ENCODE measurements at regions not wholly inside any gene's neighbourhood (a gene's known extent, or its start where the extent isn't known, plus 50 kb on each side); places are given as distances from the start of the nearest gene placed in this dataset.

DNA sequence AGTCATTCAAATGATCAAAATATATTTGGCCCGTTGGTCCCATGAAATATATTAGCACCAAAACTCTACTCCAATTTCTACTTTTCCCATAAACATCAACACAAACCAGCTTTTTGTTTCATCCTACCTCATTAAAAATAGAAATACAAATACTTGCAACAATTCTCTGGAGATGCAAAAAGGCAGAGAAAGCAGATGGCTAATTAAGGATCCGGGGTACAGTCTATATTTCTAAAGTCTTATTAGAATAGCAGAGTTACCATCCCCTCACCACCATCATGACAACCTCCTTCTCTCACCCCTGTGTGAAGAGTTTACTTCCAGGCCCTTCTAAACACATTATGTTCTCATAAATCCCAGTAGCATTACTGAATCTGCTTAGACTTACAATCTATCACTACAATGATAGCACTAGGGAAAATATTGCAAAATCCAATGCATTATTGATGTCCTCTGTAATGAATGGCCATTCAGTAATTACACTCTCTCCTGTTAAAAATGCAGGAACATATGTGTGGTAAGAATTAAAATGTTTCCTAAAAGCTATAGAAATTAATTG lies 133.8 kb downstream of the HHIPL2 start:
- TF ChIP-seq POLR2A (IDR thresholded peaks at IDR 0.05; ENCODE audit: control extremely low read depth in 1 of 2, low read depth in 2 of 2, low read length in 2 of 2), result no peak
- no peak for TF ChIP-seq EP300 (IDR thresholded peaks at IDR 0.05; ENCODE audit: borderline replicate concordance in 1 of 2, low read depth in 2 of 2, low read length in 2 of 2)
- no peak for TF ChIP-seq TEAD4 (IDR thresholded peaks at IDR 0.05; ENCODE audit: low read depth, low read length)
- no peak for TF ChIP-seq SUZ12 (IDR thresholded peaks at IDR 0.05; ENCODE audit: low read length)

Measured in H1 (cell line).